Right lobe of liver (tissue), 6 donors: ENCODE measurements at regions not wholly inside any gene's neighbourhood (a gene's known extent, or its start where the extent isn't known, plus 50 kb on each side); places are given as distances from the start of the nearest gene placed in this dataset.

Source experiments
- ATAC-seq, 4 donors: fragments of 200-7000 bp; cut with Tn5 transposase; one replicate each; pipeline ENCODE4 v1.9.1; 2020; ENCODE audit warnings: mild to moderate bottlenecking in 4 of 4, moderate library complexity in 4 of 4
- DNase-seq, 3 donors: peaks; one replicate each; pipeline ENCODE4 v3.0.0-alpha.2; 2020
- H3K27ac ChIP-seq, 3 donors: fragments of 200-600 bp; one replicate each; pipeline ENCODE4 v1.8.0; 2022
- H3K27me3 ChIP-seq, 2 donors: fragments of 200-600 bp; one replicate each; pipeline ENCODE4 v1.8.0; 2022
- H3K36me3 ChIP-seq, 4 donors: fragments of 200-600 bp; sonication (generic) in 1 of 4; one replicate each; pipeline versions ENCODE4 v1.5.1 to v1.8.0; 2017 to 2022; ENCODE audit warnings: control low read depth in 1 of 4
- H3K4me1 ChIP-seq, 4 donors: fragments of 200-600 bp; sonication (generic) in 1 of 4; one replicate each; pipeline versions ENCODE4 v1.5.1 to v1.8.0; 2017 to 2022; ENCODE audit warnings: control low read depth in 1 of 4
- H3K4me3 ChIP-seq, 3 donors: fragments of 200-600 bp; one replicate each; pipeline ENCODE4 v1.8.0; 2022
- H3K9me3 ChIP-seq, 4 donors: fragments of 200-600 bp; sonication (generic) in 1 of 4; one replicate each; pipeline versions ENCODE4 v1.5.1 to v1.8.0; 2017 to 2022; ENCODE audit warnings: control low read depth in 1 of 4
- POLR2A ChIP-seq: fragments of 450-650 bp; IDR thresholded peaks from one replicate; pipeline ENCODE4 v1.6.1; 2017; ENCODE audit warnings: antibody characterized with exemption, mild to moderate bottlenecking
- WGBS: methylation state at CpG from one replicate; pipeline ENCODE4 v1.1.6; 2018; ENCODE audit warnings: low coverage, low lambda C conversion rate; ENCODE audit not compliant: insufficient coverage; ENCODE audit errors: missing lambda C conversion rate; 5-methylcytosine and 5-hydroxymethylcytosine counted together
- intact Hi-C, 2 donors: fragments of 100-400 bp; cut with DNase I; formaldehyde crosslinking; loops; one replicate each; pipeline versions ENCODE4 v1.11.2 to v1.14.1; 2022
- TF ChIP-seq, protein P1 (sequence below), 4 donors: fragments of 200-600 bp in 3 of 4; fragments of 450-650 bp in 1 of 4; IDR thresholded peaks; one replicate each; pipeline versions ENCODE4 v1.5.1 to v1.8.0; 2016 to 2022; ENCODE audit warnings: antibody characterized with exemption in 4 of 4, mild to moderate bottlenecking in 2 of 4
- donor health status: DM: no; HTN: yes; CAD: no.
- donor health status: DM: no; HTN: no; CAD: no.
- donor health status: DM: no; HTN: no; CAD: no.
- donor health status: DM: no; HTN: yes; CAD: no.
- donor health status: DM: no; HTN: yes; CAD: no.

DNA sequence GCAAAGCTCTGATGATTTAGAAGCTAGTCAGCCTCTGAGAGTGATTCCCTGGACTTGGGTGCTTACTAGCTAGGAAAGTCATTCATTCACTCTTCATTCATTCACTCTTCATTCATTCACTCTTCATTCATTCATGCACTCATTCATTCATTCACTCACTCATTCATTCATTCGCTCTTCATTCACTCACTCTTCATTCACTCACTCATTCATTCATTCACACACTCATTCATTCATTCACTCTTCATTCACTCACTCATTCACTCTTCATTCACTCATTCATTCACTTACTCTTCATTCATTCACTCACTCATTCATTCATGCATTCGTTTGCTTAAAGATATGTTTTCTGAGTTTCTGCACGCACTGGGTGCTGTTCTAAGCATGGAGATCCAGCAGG, 292.7 kb upstream of the TNRC6C start:
- H3K4me3 ChIP-seq = no peak overlapping the region
- intact Hi-C loops = no loop called here
- no peak for TF ChIP-seq POLR2A
- TF ChIP-seq, protein P1, sequence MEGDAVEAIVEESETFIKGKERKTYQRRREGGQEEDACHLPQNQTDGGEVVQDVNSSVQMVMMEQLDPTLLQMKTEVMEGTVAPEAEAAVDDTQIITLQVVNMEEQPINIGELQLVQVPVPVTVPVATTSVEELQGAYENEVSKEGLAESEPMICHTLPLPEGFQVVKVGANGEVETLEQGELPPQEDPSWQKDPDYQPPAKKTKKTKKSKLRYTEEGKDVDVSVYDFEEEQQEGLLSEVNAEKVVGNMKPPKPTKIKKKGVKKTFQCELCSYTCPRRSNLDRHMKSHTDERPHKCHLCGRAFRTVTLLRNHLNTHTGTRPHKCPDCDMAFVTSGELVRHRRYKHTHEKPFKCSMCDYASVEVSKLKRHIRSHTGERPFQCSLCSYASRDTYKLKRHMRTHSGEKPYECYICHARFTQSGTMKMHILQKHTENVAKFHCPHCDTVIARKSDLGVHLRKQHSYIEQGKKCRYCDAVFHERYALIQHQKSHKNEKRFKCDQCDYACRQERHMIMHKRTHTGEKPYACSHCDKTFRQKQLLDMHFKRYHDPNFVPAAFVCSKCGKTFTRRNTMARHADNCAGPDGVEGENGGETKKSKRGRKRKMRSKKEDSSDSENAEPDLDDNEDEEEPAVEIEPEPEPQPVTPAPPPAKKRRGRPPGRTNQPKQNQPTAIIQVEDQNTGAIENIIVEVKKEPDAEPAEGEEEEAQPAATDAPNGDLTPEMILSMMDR (IDR thresholded peaks at IDR 0.05) = no peak
- 38% methylated on average over 3 of the region's 3 CpGs for WGBS
- DNase-seq = no peak
- H3K36me3 ChIP-seq = no peaks in the 10 kb centered on the region
- ATAC-seq = no peak
- H3K9me3 ChIP-seq = peaks cover 0 to 6% (median 0%) of the 10 kb centered on the region in 4 donors
- no peaks in the 10 kb centered on the region for H3K27me3 ChIP-seq
- no peak overlapping the region for H3K27ac ChIP-seq
- no peaks in the 10 kb centered on the region for H3K4me1 ChIP-seq

DNA sequence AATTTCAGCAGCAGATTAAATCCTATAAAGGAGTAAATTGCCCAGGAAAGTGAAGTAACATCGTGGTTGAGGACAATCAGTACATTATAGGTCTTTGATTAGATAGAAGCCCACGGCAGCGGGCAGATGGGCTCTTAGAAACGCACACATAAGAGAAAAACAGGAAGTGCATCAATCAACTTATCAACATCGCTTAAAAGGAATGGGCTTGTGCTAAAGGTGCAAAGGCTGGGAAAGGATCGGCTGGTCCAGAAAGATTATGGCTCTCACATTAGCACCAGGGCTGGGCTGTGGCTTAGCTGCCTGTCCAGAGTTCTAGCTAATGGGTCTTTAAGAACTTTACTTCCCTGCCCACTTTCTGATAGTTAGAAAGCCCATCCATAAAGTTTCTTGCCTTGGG, 292.0 kb upstream of the TNRC6C start:
- H3K36me3 ChIP-seq = no peaks in the 10 kb centered on the region
- peaks cover 0 to 6% (median 0%) of the 10 kb centered on the region in 4 donors for H3K9me3 ChIP-seq
- H3K27ac ChIP-seq = no peak overlapping the region
- WGBS = 15% methylated on average over 4 of the region's 6 CpGs
- no peak overlapping the region for H3K4me3 ChIP-seq
- no peaks in the 10 kb centered on the region for H3K27me3 ChIP-seq
- no peaks in the 10 kb centered on the region for H3K4me1 ChIP-seq
- DNase-seq (no peak), ATAC-seq (no peak)
- intact Hi-C loops = no loop called here
- no peak for TF ChIP-seq POLR2A
- TF ChIP-seq, protein P1 (IDR thresholded peaks at IDR 0.05) = no peak

GRCh38 chr17:77666881-77667395, 291.6 kb upstream of the TNRC6C start:
- Histone ChIP-seq H3K9me3 (peaks cover 0 to 6% (median 0%) of the 10 kb centered on the region in 4 donors), H3K36me3 (no peaks in the 10 kb centered on the region), H3K4me3 (peak overlapping the region in 1 of 3 donors; percentile 10), H3K4me1 (no peaks in the 10 kb centered on the region), H3K27me3 (no peaks in the 10 kb centered on the region), H3K27ac (no peak overlapping the region)
- ATAC-seq (no peak), DNase-seq (no peak)
- intact Hi-C loops = no loop called here
- TF ChIP-seq, protein P1 (IDR thresholded peaks at IDR 0.05) = no peak
- TF ChIP-seq POLR2A = no peak
- 41% methylated on average over 7 of the region's 7 CpGs for WGBS

GRCh38 chr17:77667478-77667877, 291.0 kb upstream of the TNRC6C start:
- peaks cover 0 to 6% (median 0%) of the 10 kb centered on the region in 4 donors for H3K9me3 ChIP-seq
- 14% methylated on average over 1 of the region's 1 CpG for whole genome bisulfite sequencing
- no peaks in the 10 kb centered on the region for H3K4me1 ChIP-seq
- DNase-seq (no peak), ATAC-seq (no peak)
- H3K27ac ChIP-seq = no peak overlapping the region
- TF ChIP-seq POLR2A = no peak
- TF ChIP-seq, protein P1 (IDR thresholded peaks at IDR 0.05) = no peak
- H3K36me3 ChIP-seq = no peaks in the 10 kb centered on the region
- no peaks in the 10 kb centered on the region for H3K27me3 ChIP-seq
- H3K4me3 ChIP-seq = peak overlapping the region in 1 of 3 donors; percentile 10
- intact Hi-C loops = no loop called here

DNA sequence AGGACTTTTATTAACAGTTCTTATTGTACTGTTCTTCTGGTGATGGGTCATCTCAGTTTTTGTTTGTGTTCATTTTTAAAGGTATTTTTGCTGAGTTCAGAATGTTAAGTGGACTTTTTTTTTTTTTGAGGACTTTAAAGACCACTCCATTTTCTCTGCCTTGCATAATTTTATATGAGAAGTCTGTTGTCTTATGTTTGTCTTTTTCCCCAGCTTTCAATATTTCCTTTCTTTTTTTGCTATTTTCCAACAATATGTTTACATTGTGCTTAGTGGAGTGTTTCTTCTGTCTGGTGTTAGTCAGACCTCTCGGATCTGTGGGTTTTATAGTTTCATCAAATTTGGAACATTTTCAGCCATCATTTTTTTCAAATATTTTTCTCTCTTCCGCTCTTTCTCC, 290.0 kb upstream of the TNRC6C start:
- no peak for TF ChIP-seq POLR2A
- TF ChIP-seq, protein P1 (IDR thresholded peaks at IDR 0.05) = no peak
- Histone ChIP-seq H3K9me3 (peaks cover 0 to 6% (median 0%) of the 10 kb centered on the region in 4 donors), H3K4me1 (no peaks in the 10 kb centered on the region), H3K27me3 (no peaks in the 10 kb centered on the region), H3K36me3 (no peaks in the 10 kb centered on the region), H3K27ac (no peak overlapping the region), H3K4me3 (no peak overlapping the region)
- ATAC-seq (no peak), DNase-seq (no peak)
- 52% methylated on average over 2 of the region's 2 CpGs for WGBS
- intact Hi-C loops = no loop called here
